K562 (cell line): ENCODE measurements at regions not wholly inside any gene's neighbourhood (a gene's known extent, or its start where the extent isn't known, plus 50 kb on each side); places are given as distances from the start of the nearest gene placed in this dataset.

ENCODE experiments used
- ATAC-seq: fragments of 200-7000 bp; cut with Tn5 transposase; 3 replicates; pipeline ENCODE4 v1.9.1; 2020; ENCODE audit warnings: moderate library complexity
- BruUV-seq: library from RNA; stranded (reverse); fragments of 400-500 nt; replicated peaks from 2 replicates; lab custom pipeline; 2021; lab: Mats Ljungman, UMichigan
- CTCF ChIA-PET: fragments of 300-600 bp; formaldehyde crosslinking; extraction: SDS; loops from one replicate; lab custom pipeline; 2021; ENCODE audit warnings: low intra/inter-chr PET ratio; lab: Yijun Ruan, JAX
- POLR2A ChIA-PET: fragments of 300-600, 350-650 bp; sonication (Branson Sonifier 250); formaldehyde crosslinking; extraction: SDS; loops from one replicate; lab custom pipeline; 2021; ENCODE audit warnings: antibody characterized with exemption, inconsistent platforms; lab: Yijun Ruan, JAX
- DNase-seq, 4 experiments: peaks; one replicate each; pipeline versions ENCODE4 v3.0.0 to v3.0.0-alpha.2; 2011 to 2018; ENCODE audit warnings: low spot score in 3 of 4, mixed read lengths in 3 of 4; ENCODE audit errors: extremely low read depth in 1 of 4
- FAIRE-seq: peaks from 2 replicates; lab custom pipeline; 2011; peaks lifted over from hg19 to GRCh38; lab: Jason Lieb, UNC
- H2AFZ ChIP-seq: 2 replicates; pipeline ENCODE4 v1.6.0; 2011; ENCODE audit warnings: low read depth, low read length, control low read depth, inconsistent platforms
- H3K27ac ChIP-seq: fragments of 200-600 bp; 3 replicates; pipeline ENCODE4 v1.8.0; 2011; ENCODE audit warnings: low read depth, mild to moderate bottlenecking, control low read depth, inconsistent platforms, low read length, moderate library complexity, mixed read lengths; ENCODE audit errors: extremely low read depth
- H3K27me3 ChIP-seq, 2 experiments: fragments of 300-600 bp in 1 of 2; 2 replicates in 1 of 2; 3 replicates in 1 of 2; pipeline versions ENCODE4 v1.6.0 to v1.8.0; 2011; ENCODE audit warnings: inconsistent platforms in 2 of 2, low read length in 2 of 2, mild to moderate bottlenecking in 1 of 2, mixed read lengths in 1 of 2, moderate library complexity in 1 of 2; ENCODE audit not compliant: control insufficient read depth in 2 of 2, insufficient read depth in 2 of 2
- H3K36me3 ChIP-seq: fragments of 300-600 bp; 3 replicates; pipeline ENCODE4 v1.8.0; 2011; ENCODE audit warnings: mild to moderate bottlenecking, low read length, inconsistent platforms; ENCODE audit not compliant: control insufficient read depth, insufficient read depth
- H3K4me1 ChIP-seq, 2 experiments: fragments of 200-600 bp in 1 of 2; replicated peaks in 1 of 2; 2 replicates in 1 of 2; 3 replicates in 1 of 2; pipeline versions ENCODE4 v1.5.1 to v1.8.0; 2011; ENCODE audit warnings: inconsistent platforms in 2 of 2, low read length in 2 of 2, mild to moderate bottlenecking in 1 of 2, mixed read lengths in 1 of 2, moderate library complexity in 1 of 2; ENCODE audit not compliant: control insufficient read depth in 2 of 2, insufficient read depth in 2 of 2
- H3K4me2 ChIP-seq: 2 replicates; pipeline ENCODE4 v1.6.1; 2011; ENCODE audit warnings: low read length, control low read depth, inconsistent platforms, mixed read lengths; ENCODE audit not compliant: insufficient read depth
- H3K4me3 ChIP-seq: fragments of 200-600 bp; sonication (generic), shearing (Covaris generic); 2 replicates; pipeline ENCODE4 v1.5.1; 2016; ENCODE audit warnings: control low read depth, inconsistent platforms
- H3K79me2 ChIP-seq: fragments of 200-600 bp; 3 replicates; pipeline ENCODE4 v1.8.0; 2011; ENCODE audit warnings: low read length, inconsistent platforms; ENCODE audit not compliant: control insufficient read depth, insufficient read depth
- H3K9ac ChIP-seq, 2 experiments: 2 replicates each; pipeline versions ENCODE4 v1.6.0 to v1.6.1; 2011; ENCODE audit warnings: low read depth in 2 of 2, low read length in 2 of 2, control low read depth in 1 of 2, inconsistent platforms in 1 of 2, mild to moderate bottlenecking in 1 of 2, mixed read lengths in 1 of 2; ENCODE audit not compliant: insufficient read depth in 1 of 2
- H3K9me1 ChIP-seq: one replicate; pipeline ENCODE4 v1.6.0; 2011; ENCODE audit warnings: inconsistent platforms, mild to moderate bottlenecking, low read length, moderate library complexity; ENCODE audit not compliant: control insufficient read depth, insufficient read depth
- H3K9me3 ChIP-seq: replicated peaks from 2 replicates; pipeline ENCODE4 v1.5.1; 2011; ENCODE audit warnings: low read depth, low read length, inconsistent platforms; ENCODE audit not compliant: control insufficient read depth, insufficient read depth
- H4K20me1 ChIP-seq: replicated peaks from 2 replicates; pipeline ENCODE4 v1.6.1; 2011; ENCODE audit warnings: low read length, inconsistent platforms, mixed read lengths; ENCODE audit not compliant: control insufficient read depth, insufficient read depth
- HCFC1 ChIP-seq: IDR thresholded peaks from 2 replicates; pipeline ENCODE4 v1.6.1; 2012; ENCODE audit warnings: low read depth, low read length, improper control_type of control experiment
- L3MBTL2 ChIP-seq: fragments of 450-650 bp; IDR thresholded peaks from 2 replicates; pipeline ENCODE4 v1.6.1; 2016; ENCODE audit warnings: mild to moderate bottlenecking, moderate library complexity
- MBD2 ChIP-seq: sonication (generic); IDR thresholded peaks from 2 replicates; pipeline ENCODE4 v1.6.1; 2016; ENCODE audit warnings: low read depth, borderline replicate concordance
- SMARCE1 ChIP-seq: fragments of 450-650 bp; IDR thresholded peaks from 2 replicates; pipeline ENCODE4 v1.7.1; 2016; ENCODE audit warnings: mild to moderate bottlenecking
- ZFP1 ChIP-seq: fragments of 450-650 bp; formaldehyde crosslinking; IDR thresholded peaks from 2 replicates; pipeline ENCODE4 v1.4.0; 2020; ENCODE audit warnings: mild to moderate bottlenecking, mixed read lengths
- ZNF449 ChIP-seq: fragments of 250-450 bp; sonication (Bioruptor Pico); IDR thresholded peaks from 2 replicates; pipeline ENCODE4 v1.8.0; 2022; ENCODE audit warnings: moderate library complexity, mild to moderate bottlenecking, inconsistent platforms
- ZSCAN32 ChIP-seq: fragments of 450-650 bp; formaldehyde crosslinking; IDR thresholded peaks from 2 replicates; pipeline ENCODE4 v1.4.0; 2020; ENCODE audit warnings: mild to moderate bottlenecking, moderate library complexity
- WGBS: fragments of 100-300 bp; shearing (Covaris generic); methylation state at CpG from one replicate; pipeline ENCODE4 v1.1.6; 2016; ENCODE audit warnings: low coverage, mixed read lengths; ENCODE audit not compliant: insufficient coverage; ENCODE audit errors: missing lambda C conversion rate; 5-methylcytosine and 5-hydroxymethylcytosine counted together
- in situ Hi-C: fragments of 300-500 bp; cut with MboI; formaldehyde crosslinking; loops from 4 replicates; pipeline ENCODE4 v1.15.0; 2018; ENCODE audit warnings: inconsistent platforms, mixed read lengths
- intact Hi-C: fragments of 100-400 bp; cut with micrococcal nuclease; formaldehyde crosslinking; loops from 2 replicates; pipeline ENCODE4 v1.14.2; 2022
- TF ChIP-seq, protein P1 (sequence below): fragments of 250-450 bp; sonication (Bioruptor Pico); IDR thresholded peaks from 2 replicates; pipeline ENCODE4 v1.5.0; 2021

- DNase-seq: no peak
- POLR2A ChIA-PET: no interaction called here
- intact Hi-C loops: no loop called here
Observed at GRCh38 chr4:57363346-57363745, 253.2 kb upstream of the IGFBP7 start.

More at GRCh38 chr4:57363346-57363745, 253.2 kb upstream of the IGFBP7 start:
- Histone ChIP-seq H3K4me2 (no peak overlapping the region), H3K4me3 (no peak overlapping the region), H3K9me1 (no peaks in the 10 kb centered on the region), H3K27me3 (no peaks in the 10 kb centered on the region), H2AFZ (no peak overlapping the region), H3K9me3 (no peaks in the 10 kb centered on the region), H3K4me1 (no peaks in the 10 kb centered on the region), H4K20me1 (no peaks in the 10 kb centered on the region), H3K36me3 (no peaks in the 10 kb centered on the region), H3K9ac (no peak overlapping the region), H3K27ac (no peak overlapping the region), H3K79me2 (no peaks in the 10 kb centered on the region)
- TF ChIP-seq SMARCE1 (no peak), ZSCAN32 (CRISPR knock-in tag) (no peak), ZFP1 (CRISPR knock-in tag) (no peak), MBD2 (no peak), ZNF449 (CRISPR knock-in tag) (no peak), L3MBTL2 (no peak), HCFC1 (no peak)
- TF ChIP-seq, protein P1, sequence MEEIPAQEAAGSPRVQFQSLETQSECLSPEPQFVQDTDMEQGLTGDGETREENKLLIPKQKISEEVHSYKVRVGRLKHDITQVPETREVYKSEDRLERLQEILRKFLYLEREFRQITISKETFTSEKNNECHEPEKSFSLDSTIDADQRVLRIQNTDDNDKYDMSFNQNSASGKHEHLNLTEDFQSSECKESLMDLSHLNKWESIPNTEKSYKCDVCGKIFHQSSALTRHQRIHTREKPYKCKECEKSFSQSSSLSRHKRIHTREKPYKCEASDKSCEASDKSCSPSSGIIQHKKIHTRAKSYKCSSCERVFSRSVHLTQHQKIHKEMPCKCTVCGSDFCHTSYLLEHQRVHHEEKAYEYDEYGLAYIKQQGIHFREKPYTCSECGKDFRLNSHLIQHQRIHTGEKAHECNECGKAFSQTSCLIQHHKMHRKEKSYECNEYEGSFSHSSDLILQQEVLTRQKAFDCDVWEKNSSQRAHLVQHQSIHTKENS: no peak
- CTCF ChIA-PET: no interaction called here
- FAIRE-seq (no peak), ATAC-seq (no peak)
- WGBS: 0% methylated on average over 1 of the region's 1 CpG
- in situ Hi-C loops: no loop called here
- BruUV-seq: no TSS peak
